ENCODE measurements at regions not wholly inside any gene's neighbourhood (a gene's known extent, or its start where the extent isn't known, plus 50 kb on each side); places are given as distances from the start of the nearest gene placed in this dataset.

DNA sequence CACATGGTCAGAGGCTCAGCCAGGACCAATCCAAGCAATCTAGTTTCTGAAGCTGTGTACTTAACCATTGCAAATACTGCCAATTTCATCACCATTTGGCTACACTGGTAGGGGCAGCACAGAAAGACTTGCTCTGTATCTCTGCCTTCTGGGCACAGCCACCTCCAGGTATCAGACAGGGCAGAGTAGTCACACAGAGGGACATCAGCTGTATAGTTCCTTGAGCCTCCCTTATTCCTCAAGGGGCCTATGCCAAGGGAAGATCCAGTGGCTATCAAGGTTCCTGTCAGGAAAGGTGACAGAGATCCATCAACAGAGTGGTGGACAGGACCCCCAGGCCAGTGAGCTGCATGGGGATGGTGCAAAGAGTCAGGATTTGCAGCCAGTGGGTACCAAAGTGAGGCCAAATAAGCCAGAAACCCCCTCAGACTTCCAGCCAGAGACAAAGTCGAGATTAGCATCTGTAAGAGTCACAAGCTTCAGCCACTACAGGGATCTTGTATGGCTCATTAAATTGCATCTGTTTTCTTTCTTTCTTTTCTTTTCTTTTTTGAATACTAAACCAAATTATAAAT is 381.6 kb upstream of the CPEB2 start:
- Histone ChIP-seq H3K27ac (no peak overlapping the region), H3K36me3 (replicated peaks in 1 of 2) (no peaks in the 10 kb centered on the region), H3K4me1 (replicated peaks in 1 of 2) (no peaks in the 10 kb centered on the region), H3K9me3 (replicated peaks in 1 of 3) (no peaks in the 10 kb centered on the region), H3K4me3 (no peak overlapping the region), H3K27me3 (no peaks in the 10 kb centered on the region)
- no peak for TF ChIP-seq POLR2A (IDR thresholded peaks at IDR 0.05)
- no peak for TF ChIP-seq CTCF (IDR thresholded peaks at IDR 0.05)
- intact Hi-C loops (cut with DNase I): no loop called here
- no peak for DNase-seq
- 60 to 76% (median 67%) methylated on average over 1 of the region's 1 CpG for WGBS, 4 donors

GRCh38 chr4:14621731-14622463 is 380.4 kb upstream of the CPEB2 start:
- TF ChIP-seq CTCF (IDR thresholded peaks at IDR 0.05) (no peak), POLR2A (IDR thresholded peaks at IDR 0.05) (no peak)
- 60 to 73% (median 63%) methylated on average over 7 of the region's 7 CpGs for WGBS, 4 donors
- H3K4me1 ChIP-seq (replicated peaks in 1 of 2): no peaks in the 10 kb centered on the region
- no peak for DNase-seq
- intact Hi-C loops (cut with DNase I): no loop called here
- no peak overlapping the region for H3K4me3 ChIP-seq
- no peak overlapping the region for H3K27ac ChIP-seq
- no peaks in the 10 kb centered on the region for H3K36me3 ChIP-seq (replicated peaks in 1 of 2)
- H3K27me3 ChIP-seq: no peaks in the 10 kb centered on the region
- no peaks in the 10 kb centered on the region for H3K9me3 ChIP-seq (replicated peaks in 1 of 3)

- H3K27me3 ChIP-seq: no peaks in the 10 kb centered on the region
- no peaks in the 10 kb centered on the region for H3K9me3 ChIP-seq (replicated peaks in 1 of 3)
- intact Hi-C loops (cut with DNase I): no loop called here
- TF ChIP-seq POLR2A (IDR thresholded peaks at IDR 0.05) (no peak), CTCF (IDR thresholded peaks at IDR 0.05) (no peak)
- H3K4me1 ChIP-seq (replicated peaks in 1 of 2): no peaks in the 10 kb centered on the region
- H3K27ac ChIP-seq: no peak overlapping the region
- no peak for DNase-seq
- no peak overlapping the region for H3K4me3 ChIP-seq
- no peaks in the 10 kb centered on the region for H3K36me3 ChIP-seq (replicated peaks in 1 of 2)
- 75 to 93% (median 80%) methylated on average over 5 of the region's 5 CpGs for whole genome bisulfite sequencing, 4 donors
Measured at GRCh38 chr4:14627038-14627437, 375.2 kb upstream of the CPEB2 start.

- Histone ChIP-seq H3K4me3 (no peak overlapping the region), H3K4me1 (replicated peaks in 1 of 2) (no peaks in the 10 kb centered on the region), H3K36me3 (replicated peaks in 1 of 2) (no peaks in the 10 kb centered on the region), H3K9me3 (replicated peaks in 1 of 3) (no peaks in the 10 kb centered on the region), H3K27me3 (no peaks in the 10 kb centered on the region), H3K27ac (no peak overlapping the region)
- intact Hi-C loops (cut with DNase I): no loop called here
- no peak for DNase-seq
- TF ChIP-seq POLR2A (IDR thresholded peaks at IDR 0.05) (no peak), CTCF (IDR thresholded peaks at IDR 0.05) (no peak)
Measured at GRCh38 chr4:14631806-14632440, 370.4 kb upstream of the CPEB2 start.

All from adrenal gland (tissue), 9 donors.